ENCODE measurements at regions not wholly inside any gene's neighbourhood (a gene's known extent, or its start where the extent isn't known, plus 50 kb on each side); places are given as distances from the start of the nearest gene placed in this dataset.

DNA sequence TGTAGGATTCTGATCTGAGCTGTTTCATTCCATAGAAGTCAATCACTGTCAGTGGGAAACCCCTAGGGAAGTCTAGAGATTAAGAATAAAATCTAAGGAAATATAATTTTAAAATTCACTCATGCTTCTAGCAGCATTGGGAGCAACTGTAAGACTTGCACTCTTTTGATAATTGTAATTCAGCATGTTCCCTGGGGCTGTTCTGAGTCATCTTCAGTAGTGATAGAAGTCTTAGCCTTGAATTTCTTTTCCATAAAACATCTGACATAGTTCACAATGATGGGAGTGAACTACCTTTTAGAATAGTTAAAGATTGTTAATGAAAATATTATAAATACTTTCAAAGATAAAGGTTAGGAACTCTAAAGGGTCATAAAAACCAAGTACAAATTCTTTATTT lies 935.8 kb downstream of the DTWD2 start:
- 0 out of 2 replicates have a peak, but pooled peaks cover 4% of the 10 kb centered on the region for H3K4me1 Mint-ChIP-seq
- no peaks in the 10 kb centered on the region for H3K27me3 Mint-ChIP-seq (ENCODE audit: low read depth)
- ATAC-seq (no peak), DNase-seq (ENCODE audit: low spot score) (no peak)
- TF ChIP-seq, protein P1, sequence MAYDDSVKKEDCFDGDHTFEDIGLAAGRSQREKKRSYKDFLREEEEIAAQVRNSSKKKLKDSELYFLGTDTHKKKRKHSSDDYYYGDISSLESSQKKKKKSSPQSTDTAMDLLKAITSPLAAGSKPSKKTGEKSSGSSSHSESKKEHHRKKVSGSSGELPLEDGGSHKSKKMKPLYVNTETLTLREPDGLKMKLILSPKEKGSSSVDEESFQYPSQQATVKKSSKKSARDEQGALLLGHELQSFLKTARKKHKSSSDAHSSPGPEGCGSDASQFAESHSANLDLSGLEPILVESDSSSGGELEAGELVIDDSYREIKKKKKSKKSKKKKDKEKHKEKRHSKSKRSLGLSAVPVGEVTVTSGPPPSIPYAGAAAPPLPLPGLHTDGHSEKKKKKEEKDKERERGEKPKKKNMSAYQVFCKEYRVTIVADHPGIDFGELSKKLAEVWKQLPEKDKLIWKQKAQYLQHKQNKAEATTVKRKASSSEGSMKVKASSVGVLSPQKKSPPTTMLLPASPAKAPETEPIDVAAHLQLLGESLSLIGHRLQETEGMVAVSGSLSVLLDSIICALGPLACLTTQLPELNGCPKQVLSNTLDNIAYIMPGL (CRISPR knock-in tag; IDR thresholded peaks at IDR 0.05) = no peak
- TF ChIP-seq, protein P2, sequence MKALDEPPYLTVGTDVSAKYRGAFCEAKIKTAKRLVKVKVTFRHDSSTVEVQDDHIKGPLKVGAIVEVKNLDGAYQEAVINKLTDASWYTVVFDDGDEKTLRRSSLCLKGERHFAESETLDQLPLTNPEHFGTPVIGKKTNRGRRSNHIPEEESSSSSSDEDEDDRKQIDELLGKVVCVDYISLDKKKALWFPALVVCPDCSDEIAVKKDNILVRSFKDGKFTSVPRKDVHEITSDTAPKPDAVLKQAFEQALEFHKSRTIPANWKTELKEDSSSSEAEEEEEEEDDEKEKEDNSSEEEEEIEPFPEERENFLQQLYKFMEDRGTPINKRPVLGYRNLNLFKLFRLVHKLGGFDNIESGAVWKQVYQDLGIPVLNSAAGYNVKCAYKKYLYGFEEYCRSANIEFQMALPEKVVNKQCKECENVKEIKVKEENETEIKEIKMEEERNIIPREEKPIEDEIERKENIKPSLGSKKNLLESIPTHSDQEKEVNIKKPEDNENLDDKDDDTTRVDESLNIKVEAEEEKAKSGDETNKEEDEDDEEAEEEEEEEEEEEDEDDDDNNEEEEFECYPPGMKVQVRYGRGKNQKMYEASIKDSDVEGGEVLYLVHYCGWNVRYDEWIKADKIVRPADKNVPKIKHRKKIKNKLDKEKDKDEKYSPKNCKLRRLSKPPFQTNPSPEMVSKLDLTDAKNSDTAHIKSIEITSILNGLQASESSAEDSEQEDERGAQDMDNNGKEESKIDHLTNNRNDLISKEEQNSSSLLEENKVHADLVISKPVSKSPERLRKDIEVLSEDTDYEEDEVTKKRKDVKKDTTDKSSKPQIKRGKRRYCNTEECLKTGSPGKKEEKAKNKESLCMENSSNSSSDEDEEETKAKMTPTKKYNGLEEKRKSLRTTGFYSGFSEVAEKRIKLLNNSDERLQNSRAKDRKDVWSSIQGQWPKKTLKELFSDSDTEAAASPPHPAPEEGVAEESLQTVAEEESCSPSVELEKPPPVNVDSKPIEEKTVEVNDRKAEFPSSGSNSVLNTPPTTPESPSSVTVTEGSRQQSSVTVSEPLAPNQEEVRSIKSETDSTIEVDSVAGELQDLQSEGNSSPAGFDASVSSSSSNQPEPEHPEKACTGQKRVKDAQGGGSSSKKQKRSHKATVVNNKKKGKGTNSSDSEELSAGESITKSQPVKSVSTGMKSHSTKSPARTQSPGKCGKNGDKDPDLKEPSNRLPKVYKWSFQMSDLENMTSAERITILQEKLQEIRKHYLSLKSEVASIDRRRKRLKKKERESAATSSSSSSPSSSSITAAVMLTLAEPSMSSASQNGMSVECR (CRISPR knock-in tag; IDR thresholded peaks at IDR 0.05; ENCODE audit: borderline replicate concordance) = no peak
- no peak for TF ChIP-seq PRRX2 (CRISPR knock-in tag; IDR thresholded peaks at IDR 0.05)
- TF ChIP-seq, protein P3, sequence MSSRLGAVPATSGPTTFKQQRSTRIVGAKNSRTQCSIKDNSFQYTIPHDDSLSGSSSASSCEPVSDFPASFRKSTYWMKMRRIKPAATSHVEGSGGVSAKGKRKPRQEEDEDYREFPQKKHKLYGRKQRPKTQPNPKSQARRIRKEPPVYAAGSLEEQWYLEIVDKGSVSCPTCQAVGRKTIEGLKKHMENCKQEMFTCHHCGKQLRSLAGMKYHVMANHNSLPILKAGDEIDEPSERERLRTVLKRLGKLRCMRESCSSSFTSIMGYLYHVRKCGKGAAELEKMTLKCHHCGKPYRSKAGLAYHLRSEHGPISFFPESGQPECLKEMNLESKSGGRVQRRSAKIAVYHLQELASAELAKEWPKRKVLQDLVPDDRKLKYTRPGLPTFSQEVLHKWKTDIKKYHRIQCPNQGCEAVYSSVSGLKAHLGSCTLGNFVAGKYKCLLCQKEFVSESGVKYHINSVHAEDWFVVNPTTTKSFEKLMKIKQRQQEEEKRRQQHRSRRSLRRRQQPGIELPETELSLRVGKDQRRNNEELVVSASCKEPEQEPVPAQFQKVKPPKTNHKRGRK (CRISPR knock-in tag; IDR thresholded peaks at IDR 0.05; ENCODE audit: borderline replicate concordance) = no peak
- TF ChIP-seq NFE2L1 (CRISPR knock-in tag; IDR thresholded peaks at IDR 0.05) = no peak
- no peak for TF ChIP-seq SOX15 (CRISPR knock-in tag; IDR thresholded peaks at IDR 0.05)
- TF ChIP-seq, protein P4, sequence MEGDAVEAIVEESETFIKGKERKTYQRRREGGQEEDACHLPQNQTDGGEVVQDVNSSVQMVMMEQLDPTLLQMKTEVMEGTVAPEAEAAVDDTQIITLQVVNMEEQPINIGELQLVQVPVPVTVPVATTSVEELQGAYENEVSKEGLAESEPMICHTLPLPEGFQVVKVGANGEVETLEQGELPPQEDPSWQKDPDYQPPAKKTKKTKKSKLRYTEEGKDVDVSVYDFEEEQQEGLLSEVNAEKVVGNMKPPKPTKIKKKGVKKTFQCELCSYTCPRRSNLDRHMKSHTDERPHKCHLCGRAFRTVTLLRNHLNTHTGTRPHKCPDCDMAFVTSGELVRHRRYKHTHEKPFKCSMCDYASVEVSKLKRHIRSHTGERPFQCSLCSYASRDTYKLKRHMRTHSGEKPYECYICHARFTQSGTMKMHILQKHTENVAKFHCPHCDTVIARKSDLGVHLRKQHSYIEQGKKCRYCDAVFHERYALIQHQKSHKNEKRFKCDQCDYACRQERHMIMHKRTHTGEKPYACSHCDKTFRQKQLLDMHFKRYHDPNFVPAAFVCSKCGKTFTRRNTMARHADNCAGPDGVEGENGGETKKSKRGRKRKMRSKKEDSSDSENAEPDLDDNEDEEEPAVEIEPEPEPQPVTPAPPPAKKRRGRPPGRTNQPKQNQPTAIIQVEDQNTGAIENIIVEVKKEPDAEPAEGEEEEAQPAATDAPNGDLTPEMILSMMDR (IDR thresholded peaks at IDR 0.05) = no peak
- TF ChIP-seq, protein P5, sequence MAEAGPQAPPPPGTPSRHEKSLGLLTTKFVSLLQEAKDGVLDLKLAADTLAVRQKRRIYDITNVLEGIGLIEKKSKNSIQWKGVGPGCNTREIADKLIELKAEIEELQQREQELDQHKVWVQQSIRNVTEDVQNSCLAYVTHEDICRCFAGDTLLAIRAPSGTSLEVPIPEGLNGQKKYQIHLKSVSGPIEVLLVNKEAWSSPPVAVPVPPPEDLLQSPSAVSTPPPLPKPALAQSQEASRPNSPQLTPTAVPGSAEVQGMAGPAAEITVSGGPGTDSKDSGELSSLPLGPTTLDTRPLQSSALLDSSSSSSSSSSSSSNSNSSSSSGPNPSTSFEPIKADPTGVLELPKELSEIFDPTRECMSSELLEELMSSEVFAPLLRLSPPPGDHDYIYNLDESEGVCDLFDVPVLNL (CRISPR knock-in tag; IDR thresholded peaks at IDR 0.05; ENCODE audit: borderline replicate concordance, low read depth) = no peak
- ChIA-PET POLR2A (no interaction called here), CTCF (no interaction called here)
- no peak overlapping the region for H3K27ac Mint-ChIP-seq
- no peak overlapping the region for H3K4me3 Mint-ChIP-seq
- H3K9me3 Mint-ChIP-seq = peaks cover 17% of the 10 kb centered on the region
- H3K36me3 Mint-ChIP-seq = peaks cover 4% of the 10 kb centered on the region

DNA sequence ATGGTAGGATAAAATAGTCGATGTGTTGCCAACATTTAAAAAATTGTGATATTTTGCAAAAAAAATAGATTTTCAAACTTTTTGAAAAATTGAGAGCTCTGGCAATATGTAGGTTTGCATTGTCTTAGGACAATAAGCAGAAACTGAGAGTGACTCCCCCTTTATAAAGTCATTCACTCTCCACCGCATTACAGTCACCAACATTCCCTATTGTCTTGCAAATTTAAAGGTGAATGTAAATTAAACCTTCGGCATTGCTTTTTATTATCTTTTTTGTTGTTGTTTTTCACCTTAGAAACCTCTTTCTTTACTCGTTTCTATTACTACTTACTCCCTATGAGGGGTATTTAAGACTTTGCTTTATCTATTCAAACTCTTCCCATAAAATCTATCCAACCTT lies 944.2 kb downstream of the DTWD2 start:
- Mint-ChIP-seq H3K27me3 (ENCODE audit: low read depth) (no peaks in the 10 kb centered on the region), H3K4me1 (peaks cover 18% of the 10 kb centered on the region), H3K27ac (no peak overlapping the region), H3K4me3 (no peak overlapping the region), H3K9me3 (no peaks in the 10 kb centered on the region), H3K36me3 (no peaks in the 10 kb centered on the region)
- no peak for DNase-seq (ENCODE audit: low spot score)
- ATAC-seq = peak; percentile 43; the same call in 1 of the 2 replicates
- ChIA-PET POLR2A (no interaction called here), CTCF (no interaction called here)
- TF ChIP-seq KAT7 (CRISPR knock-in tag; IDR thresholded peaks at IDR 0.05; ENCODE audit: borderline replicate concordance) (no peak), IRF2 (CRISPR knock-in tag; IDR thresholded peaks at IDR 0.05; ENCODE audit: borderline replicate concordance, low read depth) (no peak), ZNF232 (CRISPR knock-in tag; IDR thresholded peaks at IDR 0.05) (no peak), GRHL2 (CRISPR knock-in tag; IDR thresholded peaks at IDR 0.05; ENCODE audit: insufficient replicate concordance, severe bottlenecking) (no peak)
- TF ChIP-seq, protein P6, sequence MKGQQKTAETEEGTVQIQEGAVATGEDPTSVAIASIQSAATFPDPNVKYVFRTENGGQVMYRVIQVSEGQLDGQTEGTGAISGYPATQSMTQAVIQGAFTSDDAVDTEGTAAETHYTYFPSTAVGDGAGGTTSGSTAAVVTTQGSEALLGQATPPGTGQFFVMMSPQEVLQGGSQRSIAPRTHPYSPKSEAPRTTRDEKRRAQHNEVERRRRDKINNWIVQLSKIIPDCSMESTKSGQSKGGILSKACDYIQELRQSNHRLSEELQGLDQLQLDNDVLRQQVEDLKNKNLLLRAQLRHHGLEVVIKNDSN (CRISPR knock-in tag; IDR thresholded peaks at IDR 0.05) = no peak
- TF ChIP-seq, protein P7, sequence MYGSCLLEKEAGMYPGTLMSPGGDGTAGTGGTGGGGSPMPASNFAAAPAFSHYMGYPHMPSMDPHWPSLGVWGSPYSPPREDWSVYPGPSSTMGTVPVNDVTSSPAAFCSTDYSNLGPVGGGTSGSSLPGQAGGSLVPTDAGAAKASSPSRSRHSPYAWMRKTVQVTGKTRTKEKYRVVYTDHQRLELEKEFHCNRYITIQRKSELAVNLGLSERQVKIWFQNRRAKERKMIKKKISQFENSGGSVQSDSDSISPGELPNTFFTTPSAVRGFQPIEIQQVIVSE (CRISPR knock-in tag; IDR thresholded peaks at IDR 0.05; ENCODE audit: borderline replicate concordance) = no peak
